ENCODE measurements at regions not wholly inside any gene's neighbourhood (a gene's known extent, or its start where the extent isn't known, plus 50 kb on each side); places are given as distances from the start of the nearest gene placed in this dataset.

DNA sequence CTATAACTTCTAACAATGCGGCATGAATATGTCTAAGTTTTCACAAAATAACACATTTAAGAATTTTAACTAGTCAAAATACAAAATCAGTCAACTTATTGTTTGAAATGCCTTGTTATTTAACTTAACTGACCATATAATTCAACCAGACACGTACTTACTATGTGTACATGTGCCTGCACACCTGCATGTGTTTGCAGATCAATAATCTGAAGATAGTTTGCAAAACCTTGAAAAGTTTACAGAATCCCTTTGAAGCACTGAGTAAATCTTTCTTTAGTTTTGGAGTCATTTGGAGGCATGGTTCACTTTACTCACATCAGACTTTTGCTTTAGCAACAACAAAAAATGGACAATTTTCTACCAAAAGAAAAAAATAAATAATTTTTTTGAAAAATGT is 363.8 kb downstream of the PMP22 start:
- no peaks in the 10 kb centered on the region for H3K36me3 ChIP-seq (ENCODE audit: insufficient read depth, low read length)
- H3K79me2 ChIP-seq (replicated peaks; ENCODE audit: insufficient read depth, low read length), result no peaks in the 10 kb centered on the region
- H4K20me1 ChIP-seq (ENCODE audit: insufficient read depth), result no peaks in the 10 kb centered on the region
- H3K9ac ChIP-seq (ENCODE audit: low read length), result no peak overlapping the region
- no peaks in the 10 kb centered on the region for H3F3A ChIP-seq (ENCODE audit: insufficient read depth, low read length, poor library complexity, severe bottlenecking)
- H3K4me2 ChIP-seq (ENCODE audit: low read length), result no peak overlapping the region
- no peak overlapping the region for H3K4me3 ChIP-seq (ENCODE audit: low read length)
- no peaks in the 10 kb centered on the region for H3K9me2 ChIP-seq (ENCODE audit: insufficient read depth, low read length)
- no peak overlapping the region for H2AFZ ChIP-seq (ENCODE audit: low read depth, low read length)
- no peak for TF ChIP-seq POLR2AphosphoS5 (IDR thresholded peaks at IDR 0.05)
- TF ChIP-seq EZH2 (IDR thresholded peaks at IDR 0.05; ENCODE audit: borderline replicate concordance, insufficient read depth, low read length, poor library complexity, severe bottlenecking), result no peak
- no peak for TF ChIP-seq MXI1 (conservative IDR thresholded peaks at IDR 0.05; ENCODE audit: poor library complexity, severe bottlenecking)
- TF ChIP-seq RAD21 (conservative IDR thresholded peaks at IDR 0.05), result no peak
- TF ChIP-seq REST (IDR thresholded peaks at IDR 0.05; ENCODE audit: borderline replicate concordance), result no peak
- TF ChIP-seq, protein P1, sequence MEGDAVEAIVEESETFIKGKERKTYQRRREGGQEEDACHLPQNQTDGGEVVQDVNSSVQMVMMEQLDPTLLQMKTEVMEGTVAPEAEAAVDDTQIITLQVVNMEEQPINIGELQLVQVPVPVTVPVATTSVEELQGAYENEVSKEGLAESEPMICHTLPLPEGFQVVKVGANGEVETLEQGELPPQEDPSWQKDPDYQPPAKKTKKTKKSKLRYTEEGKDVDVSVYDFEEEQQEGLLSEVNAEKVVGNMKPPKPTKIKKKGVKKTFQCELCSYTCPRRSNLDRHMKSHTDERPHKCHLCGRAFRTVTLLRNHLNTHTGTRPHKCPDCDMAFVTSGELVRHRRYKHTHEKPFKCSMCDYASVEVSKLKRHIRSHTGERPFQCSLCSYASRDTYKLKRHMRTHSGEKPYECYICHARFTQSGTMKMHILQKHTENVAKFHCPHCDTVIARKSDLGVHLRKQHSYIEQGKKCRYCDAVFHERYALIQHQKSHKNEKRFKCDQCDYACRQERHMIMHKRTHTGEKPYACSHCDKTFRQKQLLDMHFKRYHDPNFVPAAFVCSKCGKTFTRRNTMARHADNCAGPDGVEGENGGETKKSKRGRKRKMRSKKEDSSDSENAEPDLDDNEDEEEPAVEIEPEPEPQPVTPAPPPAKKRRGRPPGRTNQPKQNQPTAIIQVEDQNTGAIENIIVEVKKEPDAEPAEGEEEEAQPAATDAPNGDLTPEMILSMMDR (IDR thresholded peaks at IDR 0.05; ENCODE audit: poor library complexity, severe bottlenecking), result no peak
- TF ChIP-seq SMC3 (conservative IDR thresholded peaks at IDR 0.05; ENCODE audit: poor library complexity), result no peak
- no peak for TF ChIP-seq EP300 (conservative IDR thresholded peaks at IDR 0.05; ENCODE audit: poor library complexity, severe bottlenecking)
- no peak for TF ChIP-seq TAF1 (IDR thresholded peaks at IDR 0.05; ENCODE audit: low read depth)
- no peaks in the 10 kb centered on the region for H3K9me3 ChIP-seq (ENCODE audit: low read length)
- H3K27ac ChIP-seq (ENCODE audit: low read length), result no peak overlapping the region
- no peaks in the 10 kb centered on the region for H3K27me3 ChIP-seq (ENCODE audit: insufficient read depth, low read depth, low read length)

DNA sequence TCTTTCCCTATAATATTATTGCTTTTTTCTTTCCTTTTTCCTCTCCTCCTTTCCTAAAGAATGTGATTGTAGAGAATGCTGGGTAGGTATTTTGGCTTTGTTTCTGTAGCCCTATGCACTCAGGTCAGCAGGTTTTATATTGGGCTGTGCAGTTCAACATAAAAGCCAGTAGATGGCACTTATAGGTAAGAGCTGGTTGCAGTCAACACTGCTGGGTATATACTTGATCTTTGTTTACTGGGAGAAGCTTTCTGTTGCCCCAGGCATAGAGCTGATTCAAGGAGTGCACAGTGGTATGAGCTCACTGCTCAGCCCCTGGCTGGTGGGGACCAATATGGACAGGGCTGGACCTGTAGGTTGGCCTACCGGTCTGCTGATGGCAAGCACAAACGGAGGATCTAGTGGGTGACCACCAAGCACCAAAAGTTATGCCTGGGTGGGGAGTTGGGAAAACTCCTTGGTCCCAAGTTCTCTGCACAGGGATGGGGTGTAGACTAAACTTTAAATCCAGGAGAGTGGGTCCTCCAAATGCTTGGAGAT is 378.9 kb downstream of the PMP22 start:
- H3K9ac ChIP-seq (ENCODE audit: low read length), result no peak overlapping the region
- H4K20me1 ChIP-seq (ENCODE audit: insufficient read depth), result no peaks in the 10 kb centered on the region
- no peak overlapping the region for H2AFZ ChIP-seq (ENCODE audit: low read depth, low read length)
- H3K27ac ChIP-seq (ENCODE audit: low read length), result no peak overlapping the region
- no peaks in the 10 kb centered on the region for H3K27me3 ChIP-seq (ENCODE audit: insufficient read depth, low read depth, low read length)
- TF ChIP-seq, protein P1 (IDR thresholded peaks at IDR 0.05; ENCODE audit: poor library complexity, severe bottlenecking), result no peak
- TF ChIP-seq POLR2AphosphoS5 (IDR thresholded peaks at IDR 0.05) (no peak), TAF1 (IDR thresholded peaks at IDR 0.05; ENCODE audit: low read depth) (no peak), MXI1 (conservative IDR thresholded peaks at IDR 0.05; ENCODE audit: poor library complexity, severe bottlenecking) (no peak), SMC3 (conservative IDR thresholded peaks at IDR 0.05; ENCODE audit: poor library complexity) (no peak), EZH2 (IDR thresholded peaks at IDR 0.05; ENCODE audit: borderline replicate concordance, insufficient read depth, low read length, poor library complexity, severe bottlenecking) (no peak), REST (IDR thresholded peaks at IDR 0.05; ENCODE audit: borderline replicate concordance) (no peak), EP300 (conservative IDR thresholded peaks at IDR 0.05; ENCODE audit: poor library complexity, severe bottlenecking) (no peak), RAD21 (conservative IDR thresholded peaks at IDR 0.05) (no peak)
- H3F3A ChIP-seq (ENCODE audit: insufficient read depth, low read length, poor library complexity, severe bottlenecking), result no peaks in the 10 kb centered on the region
- H3K36me3 ChIP-seq (ENCODE audit: insufficient read depth, low read length), result no peaks in the 10 kb centered on the region
- H3K4me3 ChIP-seq (ENCODE audit: low read length), result no peak overlapping the region
- no peaks in the 10 kb centered on the region for H3K9me2 ChIP-seq (ENCODE audit: insufficient read depth, low read length)
- H3K9me3 ChIP-seq (ENCODE audit: low read length), result no peaks in the 10 kb centered on the region
- H3K79me2 ChIP-seq (replicated peaks; ENCODE audit: insufficient read depth, low read length), result no peaks in the 10 kb centered on the region
- H3K4me2 ChIP-seq (ENCODE audit: low read length), result no peak overlapping the region

Data from neural cell (in vitro differentiated cells).